Keratinocyte (primary cell): ENCODE measurements at regions not wholly inside any gene's neighbourhood (a gene's known extent, or its start where the extent isn't known, plus 50 kb on each side); places are given as distances from the start of the nearest gene placed in this dataset.
"Not testable (repeated sequence)": the region's sequence is repeated elsewhere in the genome, so short reads cannot be mapped to it uniquely, and the experiment has no call there.

ENCODE experiments used
- DNase-seq: peaks from one replicate; pipeline ENCODE4 v3.0.0-alpha.2; 2011; ENCODE audit warnings: low read depth, missing footprints, low spot score
- FAIRE-seq: peaks from 2 replicates; lab custom pipeline; 2011; peaks lifted over from hg19 to GRCh38; lab: Jason Lieb, UNC
- H2AFZ ChIP-seq: 2 replicates; pipeline ENCODE4 v1.6.0; 2012; ENCODE audit warnings: low read length, control low read depth, inconsistent platforms; ENCODE audit not compliant: control insufficient read depth
- H3K27ac ChIP-seq: 2 replicates; pipeline ENCODE4 v1.5.1; 2011; ENCODE audit warnings: low read length; ENCODE audit not compliant: control insufficient read depth, insufficient read depth
- H3K27me3 ChIP-seq: 3 replicates; pipeline ENCODE4 v1.6.0; 2011; ENCODE audit warnings: low read length; ENCODE audit not compliant: control insufficient read depth, insufficient read depth; ENCODE audit errors: extremely low read depth
- H3K36me3 ChIP-seq, 2 experiments: 2 replicates in 1 of 2; 3 replicates in 1 of 2; pipeline ENCODE4 v1.5.1; 2011; ENCODE audit warnings: low read length in 2 of 2, mild to moderate bottlenecking in 1 of 2; ENCODE audit not compliant: control insufficient read depth in 2 of 2, insufficient read depth in 2 of 2; ENCODE audit errors: extremely low read depth in 1 of 2
- H3K4me1 ChIP-seq: 3 replicates; pipeline ENCODE4 v1.5.1; 2011; ENCODE audit warnings: low read length; ENCODE audit not compliant: control insufficient read depth, insufficient read depth; ENCODE audit errors: extremely low read depth
- H3K4me2 ChIP-seq: 3 replicates; pipeline ENCODE4 v1.6.0; 2011; ENCODE audit warnings: low read depth, low read length; ENCODE audit not compliant: control insufficient read depth, insufficient read depth; ENCODE audit errors: extremely low read depth
- H3K4me3 ChIP-seq, 3 experiments: fragments of 200-600 bp in 1 of 3; sonication (generic) in 1 of 3; 2 replicates in 2 of 3; 3 replicates in 1 of 3; pipeline ENCODE4 v1.5.1; 2011 to 2016; ENCODE audit warnings: low read length in 3 of 3, mild to moderate bottlenecking in 3 of 3, control low read depth in 2 of 3, inconsistent platforms in 1 of 3, low read depth in 1 of 3, mixed read lengths in 1 of 3, mixed run types in 1 of 3, moderate library complexity in 1 of 3; ENCODE audit not compliant: control insufficient read depth in 2 of 3, insufficient read depth in 2 of 3; ENCODE audit errors: extremely low read depth in 1 of 3
- H3K79me2 ChIP-seq: 2 replicates; pipeline ENCODE4 v1.6.0; 2012; ENCODE audit warnings: low read length; ENCODE audit not compliant: control insufficient read depth, insufficient read depth
- H3K9ac ChIP-seq: 3 replicates; pipeline ENCODE4 v1.6.0; 2011; ENCODE audit warnings: low read length; ENCODE audit not compliant: control insufficient read depth, insufficient read depth; ENCODE audit errors: extremely low read depth
- H3K9me1 ChIP-seq: 3 replicates; pipeline ENCODE4 v1.6.0; 2011; ENCODE audit warnings: low read length; ENCODE audit not compliant: control insufficient read depth, insufficient read depth; ENCODE audit errors: extremely low read depth
- H3K9me3 ChIP-seq: 2 replicates; pipeline ENCODE4 v1.5.1; 2012; ENCODE audit warnings: low read depth, low read length; ENCODE audit not compliant: control insufficient read depth
- H4K20me1 ChIP-seq: 3 replicates; pipeline ENCODE4 v1.6.0; 2011; ENCODE audit warnings: low read length; ENCODE audit not compliant: control insufficient read depth, insufficient read depth; ENCODE audit errors: extremely low read depth
- CTCF ChIP-seq, 3 experiments: IDR thresholded peaks in 1 of 3; conservative IDR thresholded peaks in 1 of 3; optimal IDR thresholded peaks in 1 of 3; 2 replicates in 2 of 3; 3 replicates in 1 of 3; pipeline versions ENCODE3 to v1.5.1; 2011; ENCODE audit warnings: low read length in 3 of 3, mild to moderate bottlenecking in 3 of 3, moderate library complexity in 2 of 3, control low read depth in 1 of 3, inconsistent platforms in 1 of 3; ENCODE audit not compliant: insufficient read depth in 2 of 3; ENCODE audit errors: extremely low read depth in 1 of 3
- EZH2 ChIP-seq: IDR thresholded peaks from one replicate; pipeline ENCODE4 v1.6.1; 2012; ENCODE audit warnings: inconsistent platforms, mild to moderate bottlenecking, low read length, moderate library complexity
- dilution Hi-C: fragments of 300-500 bp; cut with MboI; formaldehyde crosslinking; loops from one replicate; pipeline ENCODE4 v1.7.0; 2020; ENCODE audit warnings: low sequenced_read_pairs; ENCODE audit not compliant: extremely low pct_ligation_motif_present

DNA sequence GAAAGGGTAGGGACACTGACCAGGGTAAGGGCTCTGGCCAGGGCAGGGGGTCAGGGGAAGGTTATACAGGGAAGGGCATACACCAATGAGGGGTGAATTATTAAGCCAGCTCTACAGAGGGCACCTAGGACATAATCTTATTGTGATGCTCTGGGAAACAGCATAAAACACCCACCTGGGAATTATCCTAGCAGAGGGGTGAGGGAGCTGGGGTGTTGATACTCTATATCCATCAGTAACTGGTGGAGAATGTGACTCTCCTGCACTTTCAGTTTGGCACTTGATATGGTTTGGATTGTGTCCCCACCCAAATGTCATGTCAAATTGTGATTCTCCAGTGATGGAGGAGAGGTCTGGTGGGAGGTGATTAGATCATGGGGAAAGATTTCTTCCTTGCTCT is 291.2 kb downstream of the ASMT start:
- H3K9me3 ChIP-seq: peaks cover 7% of the 10 kb centered on the region
- DNase-seq: no peak
- dilution Hi-C loops: no loop called here
- no peaks in the 10 kb centered on the region for H4K20me1 ChIP-seq
- no peak overlapping the region for H3K4me2 ChIP-seq
- no peak overlapping the region for H3K9ac ChIP-seq
- TF ChIP-seq CTCF (optimal IDR thresholded peaks at IDR 0.05 in 1 of 3, IDR thresholded peaks at IDR 0.05 in 1 of 3, conservative IDR thresholded peaks at IDR 0.05 in 1 of 3; ENCODE audit: extremely low read depth in 1 of 3, insufficient read depth in 2 of 3, low read length in 3 of 3): no peak
- no peak for TF ChIP-seq EZH2
- H3K27me3 ChIP-seq: no peaks in the 10 kb centered on the region
- H3K36me3 ChIP-seq: no peaks in the 10 kb centered on the region
- H3K27ac ChIP-seq: no peak overlapping the region
- no peak overlapping the region for H2AFZ ChIP-seq
- no peaks in the 10 kb centered on the region for H3K9me1 ChIP-seq
- no peak for FAIRE-seq
- H3K4me3 ChIP-seq: no peak overlapping the region
- H3K79me2 ChIP-seq: no peaks in the 10 kb centered on the region
- H3K4me1 ChIP-seq: no peaks in the 10 kb centered on the region

DNA sequence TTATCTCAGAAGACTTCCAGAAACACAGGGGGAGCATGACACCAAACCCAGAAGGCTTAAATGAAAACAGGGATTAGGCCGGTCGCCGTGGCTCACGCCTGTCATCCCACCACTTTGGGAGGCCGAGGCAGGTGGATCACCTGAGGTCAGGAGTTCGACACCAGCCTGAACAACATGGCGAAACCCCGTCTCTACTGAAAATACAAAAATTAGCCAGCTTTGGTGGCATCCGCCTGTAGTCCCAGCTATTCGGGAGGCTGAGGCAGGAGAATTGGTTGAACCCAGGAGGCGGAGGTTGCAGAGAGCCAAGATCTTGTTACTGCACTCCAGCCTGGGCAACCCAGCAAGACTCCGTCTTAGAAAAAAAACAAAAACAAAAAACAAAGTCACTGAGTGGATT is 294.1 kb downstream of the ASMT start:
- H3K9me1 ChIP-seq, dilution Hi-C loops: not testable (repeated sequence)

GRCh38 chrX:1909419-1910206 is 294.8 kb downstream of the ASMT start:
- Histone ChIP-seq H4K20me1 (no peaks in the 10 kb centered on the region), H3K9me1 (no peaks in the 10 kb centered on the region), H3K27ac (no peak overlapping the region), H3K4me2 (no peak overlapping the region), H3K9me3 (peaks cover 3% of the 10 kb centered on the region), H3K27me3 (no peaks in the 10 kb centered on the region), H3K79me2 (no peaks in the 10 kb centered on the region), H3K4me1 (no peaks in the 10 kb centered on the region), H2AFZ (no peak overlapping the region), H3K36me3 (no peaks in the 10 kb centered on the region), H3K4me3 (no peak overlapping the region), H3K9ac (no peak overlapping the region)
- dilution Hi-C loops: no loop called here
- DNase-seq: no peak
- TF ChIP-seq CTCF (optimal IDR thresholded peaks at IDR 0.05 in 1 of 3, IDR thresholded peaks at IDR 0.05 in 1 of 3, conservative IDR thresholded peaks at IDR 0.05 in 1 of 3; ENCODE audit: extremely low read depth in 1 of 3, insufficient read depth in 2 of 3, low read length in 3 of 3) (no peak), EZH2 (no peak)
- FAIRE-seq: no peak

More for the DNA sequence above, 294.1 kb downstream of the ASMT start:
- not testable (repeated sequence) for H2AFZ ChIP-seq, H3K4me3 ChIP-seq, H3K36me3 ChIP-seq, DNase-seq, H3K27me3 ChIP-seq, H3K9me3 ChIP-seq, H3K4me2 ChIP-seq, H3K4me1 ChIP-seq, FAIRE-seq, H3K79me2 ChIP-seq, H3K27ac ChIP-seq, H4K20me1 ChIP-seq, H3K9ac ChIP-seq
